ES-I3 (cell line): ENCODE measurements at regions not wholly inside any gene's neighbourhood (a gene's known extent, or its start where the extent isn't known, plus 50 kb on each side); places are given as distances from the start of the nearest gene placed in this dataset.

Source experiments
- H3K36me3 ChIP-seq: 2 replicates; pipeline ENCODE4 v1.6.1; 2013; ENCODE audit warnings: mild to moderate bottlenecking, low read length, control low read depth, moderate library complexity; ENCODE audit not compliant: insufficient read depth
- H3K4me1 ChIP-seq: 2 replicates; pipeline ENCODE4 v1.6.1; 2013; ENCODE audit warnings: mild to moderate bottlenecking, control low read depth, low read length; ENCODE audit not compliant: insufficient read depth
- H3K9ac ChIP-seq: 2 replicates; pipeline ENCODE4 v1.6.1; 2013; ENCODE audit warnings: low read depth, mild to moderate bottlenecking, low read length, moderate library complexity
- H3K9me3 ChIP-seq: 2 replicates; pipeline ENCODE4 v1.6.1; 2013; ENCODE audit warnings: mild to moderate bottlenecking, low read length, moderate library complexity; ENCODE audit not compliant: control insufficient read depth, insufficient read depth

DNA sequence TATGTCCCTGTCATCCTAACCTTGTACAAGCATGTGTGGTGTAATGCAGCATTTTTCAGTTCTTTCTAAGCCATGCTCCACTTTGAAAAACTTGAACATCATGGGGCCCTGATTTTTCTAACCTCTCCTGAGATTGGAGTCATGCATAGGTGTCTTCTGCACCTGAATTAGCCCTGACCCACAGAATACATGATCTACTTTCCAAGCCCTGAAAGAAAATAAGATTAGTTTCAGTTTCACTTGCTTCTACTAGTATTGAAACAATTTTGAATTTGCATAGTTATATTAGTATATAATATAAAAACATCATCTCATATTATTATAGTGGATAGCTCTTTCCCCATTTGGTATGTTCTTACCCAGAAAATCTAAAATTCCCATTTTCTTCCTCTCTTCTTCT is 178.2 kb downstream of the HS3ST1 start:
- no peaks in the 10 kb centered on the region for H3K9me3 ChIP-seq
- no peak overlapping the region for H3K9ac ChIP-seq
- no peaks in the 10 kb centered on the region for H3K4me1 ChIP-seq
- no peaks in the 10 kb centered on the region for H3K36me3 ChIP-seq

DNA sequence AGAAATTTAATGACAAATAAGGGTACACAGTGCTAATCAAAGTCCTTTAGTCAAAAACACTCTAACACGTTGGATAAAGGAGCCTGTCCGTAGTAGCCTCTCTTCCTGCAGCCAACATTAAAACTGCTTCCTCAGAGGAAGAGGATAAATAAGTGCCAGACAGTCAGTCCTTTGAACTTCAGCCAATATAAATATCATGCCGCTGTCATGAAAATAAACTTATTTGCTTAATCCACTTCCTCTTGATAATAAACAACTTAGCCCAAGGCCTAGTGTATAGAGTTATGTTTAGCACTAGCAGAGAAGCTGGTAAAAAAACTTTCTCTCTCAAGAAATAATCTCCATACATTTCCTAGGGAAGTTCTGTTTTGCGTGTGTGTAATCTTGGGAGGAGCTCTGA is 196.7 kb downstream of the HS3ST1 start:
- H3K9me3 ChIP-seq = peaks cover 4% of the 10 kb centered on the region; the same call in 1 of the 2 replicates
- H3K4me1 ChIP-seq = peaks cover 34% of the 10 kb centered on the region
- H3K36me3 ChIP-seq = no peaks in the 10 kb centered on the region; the same call in 1 of the 2 replicates
- H3K9ac ChIP-seq = no peak overlapping the region

DNA sequence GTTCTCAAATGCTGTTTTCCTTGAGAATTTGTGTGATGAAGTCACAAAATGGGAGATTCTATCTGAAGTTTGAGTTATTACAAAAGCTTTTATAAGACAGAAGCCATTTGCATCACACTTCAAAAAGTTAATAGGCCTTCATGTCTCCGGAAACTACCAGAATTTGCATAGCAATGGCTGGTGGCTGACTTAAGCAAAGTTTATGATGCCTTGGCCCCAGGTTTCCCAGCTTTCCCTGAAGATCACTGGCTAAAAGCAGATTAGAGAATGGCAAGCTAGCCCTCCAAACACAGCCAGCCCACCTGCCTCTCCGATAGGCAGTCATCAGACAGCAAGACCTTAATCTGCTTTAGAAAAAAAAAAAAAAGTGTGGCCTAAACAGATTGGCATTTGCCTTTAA is 197.8 kb downstream of the HS3ST1 start:
- Histone ChIP-seq H3K9ac (no peak overlapping the region), H3K4me1 (peaks cover 34% of the 10 kb centered on the region), H3K9me3 (peaks cover 4% of the 10 kb centered on the region; the same call in 1 of the 2 replicates), H3K36me3 (no peaks in the 10 kb centered on the region; the same call in 1 of the 2 replicates)

DNA sequence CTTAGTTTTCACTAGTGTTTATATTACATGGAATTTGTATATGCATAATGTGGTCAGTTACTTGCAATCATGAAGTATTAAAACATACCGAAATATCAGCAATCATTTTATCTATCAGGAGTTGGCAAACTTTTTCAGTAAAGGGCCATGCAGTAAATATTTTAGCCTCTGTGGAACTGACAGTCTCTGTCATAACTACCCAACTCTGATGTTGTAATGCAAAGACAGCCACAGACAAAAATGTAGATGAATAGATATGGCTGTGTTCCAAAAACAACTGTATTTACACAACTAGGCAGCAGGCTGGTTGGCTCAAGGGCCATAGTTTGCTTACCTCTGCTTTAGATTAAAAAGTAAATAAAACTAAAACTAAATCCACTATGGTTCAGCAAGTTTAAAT is 200.2 kb downstream of the HS3ST1 start:
- Histone ChIP-seq H3K4me1 (peaks cover 39% of the 10 kb centered on the region), H3K9ac (no peak overlapping the region), H3K9me3 (no peaks in the 10 kb centered on the region), H3K36me3 (no peaks in the 10 kb centered on the region; the same call in 1 of the 2 replicates)

DNA sequence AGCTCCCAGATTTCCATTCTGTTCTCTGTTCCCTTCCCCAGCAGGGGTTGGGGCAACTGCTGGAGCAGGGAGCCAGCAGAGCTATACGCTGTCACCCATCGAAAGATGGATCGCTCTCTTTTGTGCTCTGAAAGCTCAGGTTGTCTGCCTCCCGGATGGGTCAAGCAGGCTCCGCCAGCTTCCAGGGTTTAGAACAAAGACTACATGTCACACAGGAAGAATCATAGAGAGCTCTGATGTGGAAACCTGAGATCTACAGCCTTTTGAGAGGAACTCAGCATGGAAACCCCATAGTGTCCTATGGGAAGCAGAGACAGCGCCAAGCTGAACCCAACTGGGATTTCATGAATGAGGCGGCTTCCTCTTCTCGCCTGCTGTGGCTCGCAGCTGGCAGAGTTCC is 205.4 kb downstream of the HS3ST1 start:
- H3K9ac ChIP-seq = no peak overlapping the region
- H3K9me3 ChIP-seq = no peaks in the 10 kb centered on the region
- no peaks in the 10 kb centered on the region for H3K36me3 ChIP-seq
- H3K4me1 ChIP-seq = peaks cover 11% of the 10 kb centered on the region

DNA sequence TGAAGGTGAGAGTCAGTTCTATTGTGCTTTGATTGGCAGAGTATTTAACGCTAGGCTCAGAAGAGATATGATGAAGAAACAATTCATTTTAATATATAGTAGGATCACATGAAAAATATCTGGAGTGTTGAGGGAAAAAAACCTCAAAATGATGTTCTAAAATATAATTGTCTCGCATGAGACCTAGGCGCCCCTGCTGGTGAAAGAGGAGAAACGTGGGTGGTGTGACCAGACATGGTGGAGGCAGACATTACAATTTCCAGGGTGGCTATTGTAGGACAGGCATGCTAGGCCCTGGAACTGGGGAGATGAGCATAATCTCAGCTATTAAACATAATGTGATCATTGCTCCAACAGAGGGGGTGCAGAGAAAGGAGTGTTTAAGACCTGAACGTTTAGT is 210.0 kb downstream of the HS3ST1 start:
- H3K9me3 ChIP-seq = no peaks in the 10 kb centered on the region
- H3K9ac ChIP-seq = no peak overlapping the region
- H3K4me1 ChIP-seq = peaks cover 6% of the 10 kb centered on the region
- H3K36me3 ChIP-seq = no peaks in the 10 kb centered on the region

DNA sequence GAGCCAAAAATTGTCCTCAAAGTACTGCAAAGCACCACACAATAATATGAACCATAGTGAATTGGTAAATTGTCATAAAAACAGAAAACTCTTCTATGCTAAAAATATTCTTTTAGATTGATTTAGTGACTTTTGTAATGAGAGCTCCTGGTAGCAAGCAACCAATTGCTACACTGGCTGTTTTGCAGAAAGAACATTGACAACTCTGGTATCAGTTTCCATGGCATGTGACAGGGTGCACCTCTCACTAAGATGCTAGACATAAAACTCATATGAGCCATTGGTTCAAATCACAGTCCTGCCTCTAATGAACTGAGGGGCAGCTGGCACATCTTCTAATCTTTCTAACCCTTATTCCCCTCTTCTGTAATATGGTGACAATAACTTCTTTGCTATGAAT is 212.2 kb downstream of the HS3ST1 start:
- H3K9me3 ChIP-seq = no peaks in the 10 kb centered on the region
- H3K36me3 ChIP-seq = no peaks in the 10 kb centered on the region
- no peak overlapping the region for H3K9ac ChIP-seq
- H3K4me1 ChIP-seq = no peaks in the 10 kb centered on the region

DNA sequence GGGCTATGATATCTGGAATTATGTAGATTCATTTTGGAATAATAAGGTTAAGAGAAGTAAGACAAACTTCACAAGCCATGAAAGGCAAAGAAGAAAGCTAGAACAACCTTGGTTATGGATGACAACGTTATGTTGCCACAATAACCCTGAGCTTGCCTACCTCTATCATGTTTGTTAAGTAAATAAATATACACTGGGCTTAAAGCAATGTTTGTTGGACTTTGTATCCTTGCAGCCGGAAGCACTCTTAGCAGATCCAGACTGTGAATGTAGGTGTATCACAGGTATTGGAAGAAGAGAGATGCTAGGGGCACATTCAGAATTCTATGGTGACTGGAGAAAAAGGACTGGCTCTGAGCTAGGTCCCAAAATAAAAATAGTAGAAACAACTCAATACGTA is 214.4 kb downstream of the HS3ST1 start:
- no peaks in the 10 kb centered on the region for H3K4me1 ChIP-seq
- no peak overlapping the region for H3K9ac ChIP-seq
- no peaks in the 10 kb centered on the region for H3K9me3 ChIP-seq
- H3K36me3 ChIP-seq = no peaks in the 10 kb centered on the region

DNA sequence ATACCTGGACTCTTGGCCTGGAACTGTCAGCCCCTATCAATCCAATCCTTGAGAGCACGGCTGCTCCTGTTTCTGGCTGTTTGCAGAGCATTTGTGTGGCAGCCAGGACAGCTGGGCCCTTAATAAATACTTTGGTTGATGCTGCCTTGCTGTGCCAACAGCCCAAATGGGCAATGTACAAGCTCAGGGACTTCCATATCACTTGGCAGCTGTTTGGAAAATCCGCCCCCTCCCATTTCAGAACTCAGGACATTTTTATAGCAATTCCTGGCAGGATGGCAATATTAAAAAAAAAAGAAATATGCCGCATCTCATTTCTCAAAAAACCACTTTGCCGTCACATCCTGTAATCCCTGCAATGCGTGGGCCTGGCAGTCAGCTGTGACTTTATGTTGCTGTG is 218.9 kb downstream of the HS3ST1 start:
- H3K9me3 ChIP-seq = peaks cover 3% of the 10 kb centered on the region
- no peaks in the 10 kb centered on the region for H3K36me3 ChIP-seq
- H3K9ac ChIP-seq = no peak overlapping the region
- H3K4me1 ChIP-seq = no peaks in the 10 kb centered on the region

DNA sequence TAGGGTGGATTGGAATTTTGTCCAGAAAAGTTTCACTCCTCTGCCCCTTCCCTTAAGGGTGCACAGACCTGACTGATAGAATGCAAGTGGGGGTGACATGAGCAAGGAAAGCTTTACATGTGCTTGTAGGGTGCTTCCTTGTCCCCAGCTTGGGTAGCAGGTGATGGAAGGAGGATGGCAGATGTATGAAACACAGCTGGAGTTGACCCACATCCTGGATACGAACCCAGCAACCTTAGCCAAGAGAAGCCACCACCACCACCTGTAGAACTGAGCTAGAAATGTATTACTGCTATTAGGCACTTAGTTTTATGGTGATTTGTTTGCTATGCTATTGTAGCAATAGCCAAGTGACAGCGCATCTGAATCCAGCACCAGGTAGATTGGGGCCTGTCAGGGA is 227.4 kb downstream of the HS3ST1 start:
- no peaks in the 10 kb centered on the region; the same call in 1 of the 2 replicates for H3K9me3 ChIP-seq
- H3K4me1 ChIP-seq = peaks cover 15% of the 10 kb centered on the region
- H3K9ac ChIP-seq = no peak overlapping the region
- no peaks in the 10 kb centered on the region for H3K36me3 ChIP-seq

DNA sequence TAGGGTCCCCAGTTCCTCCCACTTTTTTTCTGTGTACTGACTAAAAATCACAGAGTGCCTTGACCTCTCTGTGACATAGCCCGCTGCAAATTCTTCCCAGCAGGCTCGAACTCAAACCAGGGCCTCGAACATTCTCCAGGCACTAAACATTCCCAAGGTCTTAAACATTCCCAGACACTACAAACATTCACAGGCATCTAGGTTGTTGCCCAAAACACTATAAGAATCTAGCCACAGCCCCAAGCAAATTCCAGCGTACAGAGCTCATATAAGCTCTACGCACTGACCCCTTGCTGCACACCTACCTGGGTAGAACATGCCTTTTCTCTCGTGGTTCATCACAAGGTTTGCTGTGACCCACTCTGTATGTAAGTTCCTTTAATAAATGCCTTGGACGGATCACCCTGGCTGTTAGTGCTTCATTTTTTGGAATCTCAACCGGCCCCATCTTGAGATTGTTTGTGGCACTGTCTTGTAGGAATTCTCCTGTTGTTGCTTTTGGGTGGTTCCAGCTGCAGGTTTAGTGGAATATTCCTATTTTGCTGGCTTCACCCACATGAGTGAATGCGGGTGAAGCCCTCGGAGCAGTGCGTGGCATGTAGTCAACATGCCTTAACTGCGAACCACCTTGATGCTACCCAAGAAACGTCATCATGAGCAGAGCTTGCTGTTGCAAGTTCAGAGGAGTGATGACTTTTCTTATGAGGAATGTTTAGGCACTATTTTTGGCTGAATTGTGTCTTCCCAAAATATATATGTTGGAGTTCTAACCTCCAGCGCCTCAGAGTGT is 230.0 kb downstream of the HS3ST1 start:
- no peak overlapping the region for H3K9ac ChIP-seq
- no peaks in the 10 kb centered on the region for H3K36me3 ChIP-seq
- H3K4me1 ChIP-seq = peaks cover 15% of the 10 kb centered on the region
- no peaks in the 10 kb centered on the region for H3K9me3 ChIP-seq

DNA sequence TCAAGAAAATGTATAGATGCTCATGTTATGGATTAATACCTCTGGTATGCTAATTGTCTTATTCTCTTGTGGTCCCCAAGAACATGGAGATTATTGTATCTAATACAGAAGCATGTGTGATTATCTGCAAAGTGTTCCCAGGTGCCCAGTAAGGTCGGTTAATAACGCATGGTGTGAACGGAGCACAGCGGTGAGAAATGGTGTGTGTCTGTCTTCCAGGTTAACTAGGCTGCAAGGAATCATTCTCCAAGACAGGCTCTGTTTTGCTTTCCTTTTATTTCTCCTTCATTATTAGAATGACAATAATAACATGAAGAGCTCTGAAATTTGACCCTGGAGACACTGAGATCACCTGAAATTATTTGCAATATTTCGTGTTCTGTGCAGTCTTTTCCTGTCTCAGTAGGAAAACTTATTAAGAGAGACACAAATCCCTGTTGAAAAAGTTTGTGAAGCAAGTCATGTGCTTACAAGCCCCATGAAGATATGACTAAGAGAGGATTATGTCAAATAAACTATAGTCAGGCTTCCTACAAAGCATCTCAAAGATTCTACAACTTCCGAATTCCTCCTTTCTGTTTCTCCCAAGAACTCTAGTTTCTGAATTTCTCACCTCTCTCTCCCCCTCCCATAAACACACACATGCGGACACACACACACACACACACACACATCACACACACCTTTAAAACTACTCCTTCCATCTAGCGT is 230.9 kb downstream of the HS3ST1 start:
- Histone ChIP-seq H3K9ac (no peak overlapping the region), H3K4me1 (peaks cover 15% of the 10 kb centered on the region), H3K36me3 (no peaks in the 10 kb centered on the region), H3K9me3 (no peaks in the 10 kb centered on the region)

DNA sequence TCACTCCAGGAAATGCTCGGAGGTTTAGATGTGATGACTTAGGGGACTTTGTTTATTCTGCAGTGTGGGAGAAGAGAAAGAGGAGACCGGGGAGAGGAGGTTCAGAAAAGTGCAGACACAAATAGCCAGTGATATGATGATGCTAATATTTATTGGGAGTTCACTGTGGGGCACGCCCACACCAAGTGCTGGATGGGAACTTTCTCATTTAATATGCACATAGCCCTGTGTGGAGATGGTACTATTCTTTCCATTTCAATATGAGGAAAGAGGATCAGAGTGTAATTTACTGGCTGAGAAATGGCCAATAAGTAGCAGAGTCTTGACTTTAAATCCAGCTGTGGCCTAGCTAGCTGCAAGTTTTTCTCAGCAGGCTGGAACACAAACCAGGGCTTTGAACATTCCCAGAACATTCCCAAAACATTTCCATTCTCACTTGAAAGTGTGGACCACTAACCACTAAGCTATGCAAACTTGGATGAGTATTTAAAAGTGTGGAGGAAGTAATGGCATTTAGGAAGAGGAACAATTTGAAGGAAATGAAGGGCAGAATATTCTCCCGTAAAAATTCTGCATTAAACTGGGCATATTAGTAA is 231.7 kb downstream of the HS3ST1 start:
- H3K9ac ChIP-seq = no peak overlapping the region
- no peaks in the 10 kb centered on the region for H3K36me3 ChIP-seq
- peaks cover 15% of the 10 kb centered on the region for H3K4me1 ChIP-seq
- no peaks in the 10 kb centered on the region for H3K9me3 ChIP-seq

DNA sequence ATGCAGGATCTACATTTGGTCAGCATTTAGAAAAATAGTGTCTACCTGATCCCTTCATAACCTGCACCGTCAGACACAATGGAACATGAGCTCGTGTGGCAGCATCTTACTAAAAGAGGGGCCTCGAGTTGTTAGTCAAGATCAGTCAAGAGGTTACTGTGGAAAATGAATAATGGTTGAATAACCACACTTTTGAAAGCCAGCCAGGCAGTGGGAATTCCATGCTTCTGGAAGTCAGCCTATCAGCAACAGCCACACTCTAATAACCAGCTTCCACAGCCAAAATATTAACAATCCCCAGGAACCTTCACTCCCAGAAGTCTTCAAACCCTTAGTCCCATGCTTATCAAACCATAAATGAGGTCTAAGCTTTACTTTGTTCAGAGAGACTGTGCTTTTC is 234.3 kb downstream of the HS3ST1 start:
- H3K9ac ChIP-seq = no peak overlapping the region
- H3K36me3 ChIP-seq = no peaks in the 10 kb centered on the region
- H3K9me3 ChIP-seq = no peaks in the 10 kb centered on the region
- peaks cover 15% of the 10 kb centered on the region for H3K4me1 ChIP-seq

DNA sequence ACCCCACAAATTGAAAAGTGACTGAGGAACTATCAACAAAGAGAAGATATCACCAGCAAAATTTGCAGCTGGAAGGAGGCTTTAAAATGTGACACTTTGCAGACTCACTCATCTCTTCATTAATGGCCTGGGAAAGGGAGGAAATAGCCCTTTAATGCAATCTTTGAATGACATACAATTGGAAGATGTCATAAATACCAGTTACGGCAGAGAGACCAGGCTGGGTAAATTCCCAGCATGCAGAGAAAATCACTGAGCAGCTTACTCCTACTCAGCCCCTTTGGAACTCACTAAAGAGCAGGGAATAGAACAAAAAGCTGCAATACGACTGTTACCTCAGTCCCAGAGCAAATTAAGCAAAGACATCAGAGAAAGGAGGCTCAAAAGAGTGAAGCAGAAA is 238.9 kb downstream of the HS3ST1 start:
- Histone ChIP-seq H3K36me3 (no peaks in the 10 kb centered on the region), H3K9me3 (no peaks in the 10 kb centered on the region), H3K9ac (no peak overlapping the region), H3K4me1 (no peaks in the 10 kb centered on the region)
